Glutamatergic neuron (in vitro differentiated cells): ENCODE measurements at regions not wholly inside any gene's neighbourhood (a gene's known extent, or its start where the extent isn't known, plus 50 kb on each side); places are given as distances from the start of the nearest gene placed in this dataset.
A peak's percentile ranks its signal among the peaks of the same experiment; 100 is the strongest.

ENCODE experiments used
- DNase-seq: peaks from one replicate; pipeline ENCODE4 v3.0.0; 2022
- H3K27ac Mint-ChIP-seq: one replicate; pipeline ENCODE4 v1.8.0; 2020; ENCODE audit warnings: mild to moderate bottlenecking, mixed read lengths, inconsistent platforms; ENCODE audit not compliant: unreplicated experiment
- H3K27me3 Mint-ChIP-seq: one replicate; pipeline ENCODE4 v1.8.0; 2020; ENCODE audit warnings: mild to moderate bottlenecking, moderate library complexity, mixed read lengths, inconsistent platforms; ENCODE audit not compliant: unreplicated experiment
- H3K36me3 Mint-ChIP-seq: one replicate; pipeline ENCODE4 v1.8.0; 2020; ENCODE audit warnings: mild to moderate bottlenecking, mixed read lengths, inconsistent platforms; ENCODE audit not compliant: unreplicated experiment
- H3K4me1 Mint-ChIP-seq: one replicate; pipeline ENCODE4 v1.8.0; 2020; ENCODE audit warnings: mild to moderate bottlenecking, low read depth, mixed read lengths, inconsistent platforms; ENCODE audit not compliant: unreplicated experiment
- H3K4me3 Mint-ChIP-seq: one replicate; pipeline ENCODE4 v1.8.0; 2020; ENCODE audit warnings: mild to moderate bottlenecking, mixed read lengths, inconsistent platforms; ENCODE audit not compliant: unreplicated experiment
- H3K9me3 Mint-ChIP-seq: one replicate; pipeline ENCODE4 v1.8.0; 2020; ENCODE audit warnings: mild to moderate bottlenecking, moderate library complexity, mixed read lengths, inconsistent platforms; ENCODE audit not compliant: unreplicated experiment
- CTCF ChIP-seq: fragments of 200-600 bp; sonication (generic); IDR thresholded peaks from one replicate; pipeline ENCODE4 v1.5.0; 2021; ENCODE audit not compliant: partially characterized antibody, unreplicated experiment

DNA sequence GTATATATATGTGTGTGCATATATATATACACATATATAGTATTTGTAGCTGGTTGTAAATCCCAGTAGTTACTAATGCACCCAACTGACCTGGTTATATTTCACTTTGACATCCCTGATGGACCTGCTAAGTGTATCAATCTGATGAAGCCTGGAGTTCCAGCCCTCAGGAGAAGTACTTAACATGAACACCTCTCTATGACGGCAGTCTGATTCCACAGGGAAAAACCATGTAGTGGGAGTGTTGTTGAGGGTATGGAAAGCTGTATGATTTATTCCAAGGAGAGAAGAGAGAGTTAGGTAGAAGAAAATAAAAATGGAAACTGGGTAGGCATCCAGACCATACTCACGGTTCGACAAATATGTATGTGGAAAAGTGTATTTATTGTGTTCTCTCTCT, 531.2 kb upstream of the SEMA6D start:
- Mint-ChIP-seq H3K27me3 (peaks cover 21% of the 10 kb centered on the region), H3K4me1 (peaks cover 25% of the 10 kb centered on the region), H3K36me3 (no peaks in the 10 kb centered on the region), H3K27ac (peak overlapping the region; percentile 9), H3K9me3 (peaks cover 19% of the 10 kb centered on the region), H3K4me3 (peak overlapping the region; percentile 89)
- no peak for DNase-seq
- no peak for TF ChIP-seq CTCF

GRCh38 chr15:47188758-47189507, 528.4 kb upstream of the SEMA6D start:
- peak overlapping the region; percentile 71 for H3K4me3 Mint-ChIP-seq
- H3K9me3 Mint-ChIP-seq = peaks cover 10% of the 10 kb centered on the region
- no peaks in the 10 kb centered on the region for H3K36me3 Mint-ChIP-seq
- no peak for DNase-seq
- peaks cover 8% of the 10 kb centered on the region for H3K27me3 Mint-ChIP-seq
- no peak for TF ChIP-seq CTCF
- peak overlapping the region; percentile 64 for H3K27ac Mint-ChIP-seq
- H3K4me1 Mint-ChIP-seq = peaks cover 31% of the 10 kb centered on the region

- Mint-ChIP-seq H3K4me1 (peaks cover 58% of the 10 kb centered on the region), H3K27me3 (peaks cover 2% of the 10 kb centered on the region), H3K36me3 (no peaks in the 10 kb centered on the region), H3K27ac (no peak overlapping the region), H3K9me3 (peaks cover 6% of the 10 kb centered on the region), H3K4me3 (no peak overlapping the region)
- no peak for TF ChIP-seq CTCF
- no peak for DNase-seq
These were observed 522.6 kb upstream of the SEMA6D start for GRCh38 chr15:47194718-47195117.

DNA sequence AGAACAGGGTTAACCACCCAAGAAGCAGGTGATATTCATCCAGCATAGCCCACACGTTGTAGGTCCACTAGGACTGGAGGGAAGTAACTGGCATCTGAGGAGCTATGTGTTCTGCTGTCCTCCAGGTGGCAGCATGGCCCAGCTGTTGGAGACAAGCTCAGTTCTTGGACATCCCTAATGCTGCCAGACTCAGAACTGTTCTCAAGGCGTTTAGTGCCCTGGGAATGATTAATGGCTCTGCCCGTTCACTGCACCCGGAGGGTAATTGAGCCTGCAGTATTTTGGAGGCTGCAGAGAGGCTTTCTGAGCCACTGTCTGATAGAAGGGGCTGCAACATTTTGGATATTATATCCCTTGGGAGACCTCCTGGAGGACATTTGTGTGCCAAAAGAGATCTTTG, 521.3 kb upstream of the SEMA6D start:
- Mint-ChIP-seq H3K4me3 (peak overlapping the region; percentile 63), H3K27ac (peak overlapping the region; percentile 16), H3K27me3 (peaks cover 2% of the 10 kb centered on the region), H3K9me3 (peaks cover 6% of the 10 kb centered on the region), H3K36me3 (no peaks in the 10 kb centered on the region), H3K4me1 (peaks cover 69% of the 10 kb centered on the region)
- DNase-seq = peak; percentile 89
- TF ChIP-seq CTCF = peak; percentile 77

DNA sequence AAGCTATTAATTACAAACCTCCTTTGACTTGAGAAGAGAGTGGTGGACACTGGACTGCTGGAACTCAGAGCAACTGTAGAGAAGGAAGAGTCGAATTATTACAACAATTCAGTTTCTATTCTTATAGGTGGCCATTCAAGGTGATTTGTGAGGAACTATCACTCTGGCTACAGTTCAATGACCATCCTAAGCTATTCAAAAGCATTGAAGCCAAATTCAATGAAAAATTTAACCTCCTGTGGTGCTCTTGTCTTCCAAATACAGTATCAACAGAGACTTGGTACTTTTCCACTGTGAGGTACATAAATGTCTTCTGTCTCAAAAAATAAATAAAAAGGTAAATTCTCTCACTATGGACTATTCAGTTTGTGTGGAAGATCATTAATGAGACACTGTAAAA, 513.3 kb upstream of the SEMA6D start:
- H3K27me3 Mint-ChIP-seq = no peaks in the 10 kb centered on the region
- no peak for TF ChIP-seq CTCF
- H3K36me3 Mint-ChIP-seq = no peaks in the 10 kb centered on the region
- H3K9me3 Mint-ChIP-seq = no peaks in the 10 kb centered on the region
- no peak overlapping the region for H3K4me3 Mint-ChIP-seq
- peaks cover 31% of the 10 kb centered on the region for H3K4me1 Mint-ChIP-seq
- no peak overlapping the region for H3K27ac Mint-ChIP-seq
- DNase-seq = no peak
